Endothelial cell of umbilical vein (primary cell): ENCODE measurements at regions not wholly inside any gene's neighbourhood (a gene's known extent, or its start where the extent isn't known, plus 50 kb on each side); places are given as distances from the start of the nearest gene placed in this dataset.

Source experiments
- BruUV-seq: library from RNA; stranded (reverse); fragments of 400-500 nt; replicated peaks from 2 replicates; lab custom pipeline; 2021; lab: Mats Ljungman, UMichigan
- CTCF ChIA-PET: fragments of 300-600, 350-600 bp; sonication (Branson Sonifier 250); formaldehyde crosslinking; loops from one replicate; lab custom pipeline; 2021; ENCODE audit warnings: antibody characterized with exemption, inconsistent platforms; lab: Charles Lee
- POLR2A ChIA-PET: fragments of 300-600, 350-600 bp; sonication (Branson Sonifier 250); formaldehyde crosslinking; loops from one replicate; lab custom pipeline; 2021; ENCODE audit warnings: antibody characterized with exemption, inconsistent platforms; lab: Charles Lee
- DNase-seq: peaks from one replicate; pipeline ENCODE4 v3.0.0-alpha.2; 2011; ENCODE audit warnings: low read depth, low spot score
- FAIRE-seq: peaks from 2 replicates; lab custom pipeline; 2011; peaks lifted over from hg19 to GRCh38; lab: Jason Lieb, UNC
- H2AFZ ChIP-seq: 2 replicates; pipeline ENCODE4 v1.6.0; 2012; ENCODE audit warnings: low read depth, low read length, control low read depth, inconsistent platforms
- H3K27ac ChIP-seq: 2 replicates; pipeline ENCODE4 v1.5.1; 2011; ENCODE audit warnings: low read depth, mild to moderate bottlenecking, control low read depth, low read length, moderate library complexity; ENCODE audit not compliant: insufficient read depth
- H3K27me3 ChIP-seq, 2 experiments: 2 replicates each; pipeline versions ENCODE4 v1.6.0 to v1.6.1; 2011; ENCODE audit warnings: low read length in 2 of 2, mixed read lengths in 1 of 2; ENCODE audit not compliant: control insufficient read depth in 2 of 2, insufficient read depth in 2 of 2
- H3K36me3 ChIP-seq, 2 experiments: 2 replicates in 1 of 2; 3 replicates in 1 of 2; pipeline ENCODE4 v1.5.1; 2011; ENCODE audit warnings: low read length in 2 of 2, mild to moderate bottlenecking in 1 of 2, moderate library complexity in 1 of 2; ENCODE audit not compliant: control insufficient read depth in 2 of 2, insufficient read depth in 2 of 2; ENCODE audit errors: extremely low read depth in 1 of 2
- H3K4me1 ChIP-seq: 3 replicates; pipeline ENCODE4 v1.5.1; 2011; ENCODE audit warnings: mild to moderate bottlenecking, low read length; ENCODE audit not compliant: control insufficient read depth, insufficient read depth; ENCODE audit errors: extremely low read depth
- H3K4me2 ChIP-seq: 2 replicates; pipeline ENCODE4 v1.6.1; 2011; ENCODE audit warnings: low read length, control low read depth, mixed read lengths; ENCODE audit not compliant: insufficient read depth
- H3K4me3 ChIP-seq, 3 experiments: fragments of 200-600 bp in 1 of 3; sonication (generic), shearing (Covaris generic) in 1 of 3; replicated peaks in 1 of 3; 2 replicates each; pipeline ENCODE4 v1.5.1; 2011 to 2016; ENCODE audit warnings: control low read depth in 3 of 3, low read length in 3 of 3, mild to moderate bottlenecking in 2 of 3, inconsistent platforms in 1 of 3, low read depth in 1 of 3, moderate library complexity in 1 of 3; ENCODE audit not compliant: insufficient read depth in 1 of 3
- H3K79me2 ChIP-seq: 2 replicates; pipeline ENCODE4 v1.6.0; 2012; ENCODE audit warnings: low read length, inconsistent platforms; ENCODE audit not compliant: control insufficient read depth, insufficient read depth
- H3K9ac ChIP-seq: replicated peaks from 2 replicates; pipeline ENCODE3; 2011; ENCODE audit warnings: low read length, control low read depth; ENCODE audit not compliant: insufficient read depth; ENCODE audit errors: extremely low read depth
- H3K9me1 ChIP-seq: replicated peaks from 3 replicates; pipeline ENCODE4 v1.6.0; 2011; ENCODE audit warnings: mild to moderate bottlenecking, low read length; ENCODE audit not compliant: control insufficient read depth, insufficient read depth; ENCODE audit errors: extremely low read depth
- H3K9me3 ChIP-seq: replicated peaks from 2 replicates; pipeline ENCODE4 v1.5.1; 2012; ENCODE audit warnings: low read length, inconsistent platforms; ENCODE audit not compliant: control insufficient read depth, insufficient read depth
- H4K20me1 ChIP-seq: replicated peaks from 2 replicates; pipeline ENCODE3; 2011; ENCODE audit warnings: mild to moderate bottlenecking, low read length; ENCODE audit not compliant: control insufficient read depth, insufficient read depth; ENCODE audit errors: extremely low read depth
- EZH2 ChIP-seq: IDR thresholded peaks from 2 replicates; pipeline ENCODE4 v1.6.1; 2012; ENCODE audit warnings: borderline replicate concordance, low read depth, mild to moderate bottlenecking, moderate library complexity, low read length, inconsistent platforms; ENCODE audit not compliant: severe bottlenecking
- FOS ChIP-seq: IDR thresholded peaks from 2 replicates; pipeline ENCODE4 v1.6.1; 2011; ENCODE audit warnings: mild to moderate bottlenecking, low read length, moderate library complexity, borderline replicate concordance; ENCODE audit not compliant: insufficient read depth
- GATA2 ChIP-seq: IDR thresholded peaks from 2 replicates; pipeline ENCODE4 v1.7.0; 2011; ENCODE audit warnings: low read depth, mild to moderate bottlenecking, moderate library complexity, mixed read lengths, low read length; ENCODE audit not compliant: insufficient read length, insufficient read depth
- JUN ChIP-seq: IDR thresholded peaks from 2 replicates; pipeline ENCODE4 v1.6.1; 2011; ENCODE audit warnings: borderline replicate concordance, low read depth; ENCODE audit not compliant: insufficient read length, insufficient read depth
- MYC ChIP-seq: IDR thresholded peaks from one replicate; pipeline ENCODE4 v1.6.1; 2011; ENCODE audit warnings: mild to moderate bottlenecking, low read depth, low read length
- POLR2A ChIP-seq: IDR thresholded peaks from 2 replicates; pipeline ENCODE4 v1.6.1; 2012; ENCODE audit warnings: low read depth, mild to moderate bottlenecking, control low read depth, low read length
- POLR2AphosphoS5 ChIP-seq: IDR thresholded peaks from 2 replicates; pipeline ENCODE4 v1.6.1; 2012; ENCODE audit warnings: low read depth, mild to moderate bottlenecking, control low read depth, low read length, moderate library complexity; ENCODE audit not compliant: insufficient read depth
- dilution Hi-C: fragments of 300-500 bp; cut with MboI; formaldehyde crosslinking; loops from one replicate; pipeline ENCODE4 v1.15.0; 2019; ENCODE audit warnings: low sequenced_read_pairs; ENCODE audit not compliant: extremely low pct_ligation_motif_present
- intact Hi-C: fragments of 100-400 bp; cut with micrococcal nuclease; formaldehyde crosslinking; loops from one replicate; pipeline ENCODE4 v1.10.0; 2022
- TF ChIP-seq, protein P1 (sequence below), 2 donors: IDR thresholded peaks; 1 replicate in 1 of 2; 2 replicates in 1 of 2; pipeline ENCODE4 v1.5.1; 2011; ENCODE audit warnings: low read length in 2 of 2, mild to moderate bottlenecking in 2 of 2, moderate library complexity in 2 of 2, control low read depth in 1 of 2, inconsistent platforms in 1 of 2, low read depth in 1 of 2; ENCODE audit not compliant: insufficient read depth in 1 of 2; ENCODE audit errors: extremely low read depth in 1 of 2
- TF ChIP-seq, protein P2 (sequence below): IDR thresholded peaks from 2 replicates; pipeline ENCODE4 v1.6.1; 2011; ENCODE audit not compliant: insufficient read depth, insufficient read length

DNA sequence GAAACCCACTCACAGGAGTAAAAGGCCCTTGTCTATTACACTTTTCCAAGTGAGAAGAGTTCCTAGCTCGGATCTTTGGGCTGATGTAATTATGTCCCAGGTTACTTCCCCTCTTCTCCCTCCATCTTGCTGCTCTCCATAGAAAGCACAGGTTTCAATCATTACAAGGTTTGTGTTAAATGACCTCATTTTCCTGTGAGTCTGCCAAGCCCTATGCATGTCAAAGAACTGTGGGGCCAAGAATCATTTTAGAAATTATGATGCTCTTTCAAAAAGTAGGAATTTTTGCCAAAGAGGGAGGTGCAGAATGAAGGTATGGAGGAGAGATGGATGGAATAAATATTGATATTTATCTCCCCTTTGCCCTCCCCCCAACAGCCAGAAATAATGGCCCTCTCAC is 129.3 kb upstream of the TPM1 start:
- ChIA-PET POLR2A (no interaction called here), CTCF (interaction anchor here (1.2 kb wide), 2 partner anchors 13 to 134 kb away, joined by 3 to 4 read pairs; no protein-coding TSS in a partner anchor)
- DNase-seq (no peak), FAIRE-seq (no peak)
- H3K4me2 ChIP-seq: no peak overlapping the region
- H3K4me1 ChIP-seq: no peaks in the 10 kb centered on the region
- intact Hi-C loops (no loop called here), dilution Hi-C loops (no loop called here)
- H2AFZ ChIP-seq: no peak overlapping the region
- no peaks in the 10 kb centered on the region for H3K9me1 ChIP-seq
- no peak overlapping the region for H3K9ac ChIP-seq
- no peaks in the 10 kb centered on the region for H3K9me3 ChIP-seq
- H3K27ac ChIP-seq: no peak overlapping the region
- H3K36me3 ChIP-seq: no peaks in the 10 kb centered on the region
- H3K27me3 ChIP-seq: no peaks in the 10 kb centered on the region
- H3K4me3 ChIP-seq: no peak overlapping the region
- TF ChIP-seq FOS (no peak), POLR2A (no peak), MYC (no peak)
- no peaks in the 10 kb centered on the region for H3K79me2 ChIP-seq
- no peaks in the 10 kb centered on the region for H4K20me1 ChIP-seq
- BruUV-seq: no TSS peak

DNA sequence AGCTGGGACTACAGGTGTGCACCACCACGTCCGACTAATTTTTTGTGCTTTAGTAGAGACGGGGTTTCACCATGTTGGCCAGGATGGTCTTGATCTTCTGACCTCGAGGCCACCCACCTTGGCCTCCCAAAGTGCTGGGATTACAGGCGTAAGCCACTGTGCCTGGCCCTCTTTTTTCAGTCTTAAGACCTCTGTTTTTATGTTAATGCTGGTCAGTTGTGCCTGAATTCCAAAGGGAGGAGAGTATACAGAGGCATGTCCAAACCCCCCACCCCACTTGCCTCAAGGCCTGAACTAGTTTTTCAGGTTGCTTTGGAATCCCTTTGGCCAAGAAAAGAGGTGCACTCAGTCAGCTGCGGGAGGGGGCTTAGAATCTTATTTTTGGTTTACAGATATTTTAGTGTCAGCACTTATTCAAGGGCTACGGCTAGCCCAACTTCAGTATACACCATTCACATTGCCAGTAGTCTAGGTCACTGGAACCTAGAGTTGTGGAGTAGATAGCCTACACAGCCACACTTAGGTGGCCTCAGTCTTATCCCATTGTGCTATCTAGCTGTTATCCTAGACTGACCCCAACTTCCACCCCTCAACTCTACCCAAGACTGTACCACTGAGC is 128.0 kb upstream of the TPM1 start:
- CTCF ChIA-PET: no interaction called here
- POLR2A ChIA-PET: no interaction called here
- dilution Hi-C loops: no loop called here

More for the DNA sequence above, 128.0 kb upstream of the TPM1 start:
- Histone ChIP-seq H3K9me3 (no peaks in the 10 kb centered on the region), H3K4me2 (no peak overlapping the region), H3K79me2 (no peaks in the 10 kb centered on the region), H3K4me3 (no peak overlapping the region), H3K27me3 (no peaks in the 10 kb centered on the region), H4K20me1 (no peaks in the 10 kb centered on the region), H3K9ac (no peak overlapping the region), H3K4me1 (no peaks in the 10 kb centered on the region), H3K36me3 (no peaks in the 10 kb centered on the region), H2AFZ (no peak overlapping the region), H3K9me1 (no peaks in the 10 kb centered on the region), H3K27ac (no peak overlapping the region)
- TF ChIP-seq MYC (no peak), GATA2 (no peak), EZH2 (no peak), JUN (no peak), POLR2A (no peak), POLR2AphosphoS5 (no peak), FOS (no peak)
- TF ChIP-seq, protein P1, sequence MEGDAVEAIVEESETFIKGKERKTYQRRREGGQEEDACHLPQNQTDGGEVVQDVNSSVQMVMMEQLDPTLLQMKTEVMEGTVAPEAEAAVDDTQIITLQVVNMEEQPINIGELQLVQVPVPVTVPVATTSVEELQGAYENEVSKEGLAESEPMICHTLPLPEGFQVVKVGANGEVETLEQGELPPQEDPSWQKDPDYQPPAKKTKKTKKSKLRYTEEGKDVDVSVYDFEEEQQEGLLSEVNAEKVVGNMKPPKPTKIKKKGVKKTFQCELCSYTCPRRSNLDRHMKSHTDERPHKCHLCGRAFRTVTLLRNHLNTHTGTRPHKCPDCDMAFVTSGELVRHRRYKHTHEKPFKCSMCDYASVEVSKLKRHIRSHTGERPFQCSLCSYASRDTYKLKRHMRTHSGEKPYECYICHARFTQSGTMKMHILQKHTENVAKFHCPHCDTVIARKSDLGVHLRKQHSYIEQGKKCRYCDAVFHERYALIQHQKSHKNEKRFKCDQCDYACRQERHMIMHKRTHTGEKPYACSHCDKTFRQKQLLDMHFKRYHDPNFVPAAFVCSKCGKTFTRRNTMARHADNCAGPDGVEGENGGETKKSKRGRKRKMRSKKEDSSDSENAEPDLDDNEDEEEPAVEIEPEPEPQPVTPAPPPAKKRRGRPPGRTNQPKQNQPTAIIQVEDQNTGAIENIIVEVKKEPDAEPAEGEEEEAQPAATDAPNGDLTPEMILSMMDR (IDR thresholded peaks at IDR 0.05; ENCODE audit: extremely low read depth in 1 of 2, insufficient read depth in 1 of 2, low read depth in 1 of 2, low read length in 2 of 2): no peak
- TF ChIP-seq, protein P2, sequence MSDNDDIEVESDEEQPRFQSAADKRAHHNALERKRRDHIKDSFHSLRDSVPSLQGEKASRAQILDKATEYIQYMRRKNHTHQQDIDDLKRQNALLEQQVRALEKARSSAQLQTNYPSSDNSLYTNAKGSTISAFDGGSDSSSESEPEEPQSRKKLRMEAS: no peak
- FAIRE-seq (no peak), DNase-seq (no peak)
- intact Hi-C loops: no loop called here
- BruUV-seq: no TSS peak
